NT2/D1 (cell line): ENCODE measurements at regions not wholly inside any gene's neighbourhood (a gene's known extent, or its start where the extent isn't known, plus 50 kb on each side); places are given as distances from the start of the nearest gene placed in this dataset.

ENCODE experiments used
- YY1 ChIP-seq: IDR thresholded peaks from 2 replicates; pipeline ENCODE4 v1.6.1; 2011; ENCODE audit not compliant: insufficient read length, insufficient read depth
- ZNF274 ChIP-seq: IDR thresholded peaks from 2 replicates; pipeline ENCODE4 v1.6.1; 2011; ENCODE audit warnings: mild to moderate bottlenecking, low read depth, low read length

GRCh38 chr10:62562795-62563194, 188.6 kb downstream of the ZNF365 start:
- no peak for TF ChIP-seq YY1
- no peak for TF ChIP-seq ZNF274
